ENCODE measurements at regions not wholly inside any gene's neighbourhood (a gene's known extent, or its start where the extent isn't known, plus 50 kb on each side); places are given as distances from the start of the nearest gene placed in this dataset.

DNA sequence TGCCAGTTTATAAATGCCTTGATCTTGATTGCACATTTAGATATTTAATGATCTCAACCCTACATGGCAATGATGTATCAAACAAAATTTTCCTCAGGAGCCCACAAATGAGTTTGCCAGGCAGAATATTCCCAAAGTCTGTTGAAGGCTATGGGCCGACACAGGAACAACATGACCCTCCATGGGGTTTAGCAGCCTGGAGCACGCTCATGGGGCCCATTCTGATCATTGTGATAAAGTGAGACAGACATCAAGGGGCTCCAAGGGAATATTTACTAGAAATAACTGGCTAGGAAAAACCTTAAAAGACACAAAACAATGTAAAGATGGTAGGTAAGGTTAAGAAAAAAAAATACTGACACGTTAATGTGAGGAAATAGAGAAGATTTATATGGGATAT lies 485.4 kb downstream of the PLCL1 start:
- TF ChIP-seq EP300 (IDR thresholded peaks at IDR 0.05) (no peak), POLR2AphosphoS5 (IDR thresholded peaks at IDR 0.05) (no peak), POLR2A (IDR thresholded peaks at IDR 0.05) (no peak)
- TF ChIP-seq, protein P1, sequence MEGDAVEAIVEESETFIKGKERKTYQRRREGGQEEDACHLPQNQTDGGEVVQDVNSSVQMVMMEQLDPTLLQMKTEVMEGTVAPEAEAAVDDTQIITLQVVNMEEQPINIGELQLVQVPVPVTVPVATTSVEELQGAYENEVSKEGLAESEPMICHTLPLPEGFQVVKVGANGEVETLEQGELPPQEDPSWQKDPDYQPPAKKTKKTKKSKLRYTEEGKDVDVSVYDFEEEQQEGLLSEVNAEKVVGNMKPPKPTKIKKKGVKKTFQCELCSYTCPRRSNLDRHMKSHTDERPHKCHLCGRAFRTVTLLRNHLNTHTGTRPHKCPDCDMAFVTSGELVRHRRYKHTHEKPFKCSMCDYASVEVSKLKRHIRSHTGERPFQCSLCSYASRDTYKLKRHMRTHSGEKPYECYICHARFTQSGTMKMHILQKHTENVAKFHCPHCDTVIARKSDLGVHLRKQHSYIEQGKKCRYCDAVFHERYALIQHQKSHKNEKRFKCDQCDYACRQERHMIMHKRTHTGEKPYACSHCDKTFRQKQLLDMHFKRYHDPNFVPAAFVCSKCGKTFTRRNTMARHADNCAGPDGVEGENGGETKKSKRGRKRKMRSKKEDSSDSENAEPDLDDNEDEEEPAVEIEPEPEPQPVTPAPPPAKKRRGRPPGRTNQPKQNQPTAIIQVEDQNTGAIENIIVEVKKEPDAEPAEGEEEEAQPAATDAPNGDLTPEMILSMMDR (IDR thresholded peaks at IDR 0.05), result no peak
- no peaks in the 10 kb centered on the region for H3K27me3 ChIP-seq
- H3K9me3 ChIP-seq, result no peaks in the 10 kb centered on the region
- H3K4me3 ChIP-seq, result no peak overlapping the region
- no peaks in the 10 kb centered on the region for H3K4me1 ChIP-seq
- H3K27ac ChIP-seq, result no peak overlapping the region
- no peaks in the 10 kb centered on the region for H3K36me3 ChIP-seq
- 90 to 91% methylated on average over 3 of the region's 3 CpGs for WGBS, 2 donors
- DNase-seq, result no peak
- intact Hi-C loops (cut with DNase I), result loop anchor here (10.0 kb wide), 1 partner anchor 585 kb away; the partner anchor contains the start of gene MARS2

DNA sequence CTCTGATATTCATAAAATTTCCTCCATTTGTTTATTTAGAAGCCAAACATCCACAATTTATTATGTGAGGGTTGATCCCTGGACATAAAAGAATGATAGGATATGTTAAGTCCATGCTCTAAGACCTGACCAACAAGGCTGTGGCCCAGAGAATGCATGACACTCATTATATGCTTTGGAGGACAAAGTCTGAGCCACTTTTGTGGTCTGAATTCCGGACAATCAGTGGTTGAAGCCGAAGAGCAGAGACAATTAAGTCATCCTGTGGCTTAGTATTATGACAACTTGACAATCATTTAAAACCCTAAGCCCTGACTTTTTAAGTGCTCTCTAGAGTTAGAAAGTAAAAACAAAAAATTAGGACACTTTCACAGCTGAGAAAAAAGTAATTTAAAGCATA lies 483.3 kb downstream of the PLCL1 start:
- WGBS, 2 donors, result 13 to 31% methylated on average over 2 of the region's 2 CpGs
- Histone ChIP-seq H3K27me3 (no peaks in the 10 kb centered on the region), H3K4me1 (no peaks in the 10 kb centered on the region), H3K4me3 (no peak overlapping the region), H3K9me3 (no peaks in the 10 kb centered on the region), H3K36me3 (no peaks in the 10 kb centered on the region), H3K27ac (no peak overlapping the region)
- TF ChIP-seq POLR2A (IDR thresholded peaks at IDR 0.05), result no peak
- intact Hi-C loops (cut with DNase I), result no loop called here
- DNase-seq, result no peak

DNA sequence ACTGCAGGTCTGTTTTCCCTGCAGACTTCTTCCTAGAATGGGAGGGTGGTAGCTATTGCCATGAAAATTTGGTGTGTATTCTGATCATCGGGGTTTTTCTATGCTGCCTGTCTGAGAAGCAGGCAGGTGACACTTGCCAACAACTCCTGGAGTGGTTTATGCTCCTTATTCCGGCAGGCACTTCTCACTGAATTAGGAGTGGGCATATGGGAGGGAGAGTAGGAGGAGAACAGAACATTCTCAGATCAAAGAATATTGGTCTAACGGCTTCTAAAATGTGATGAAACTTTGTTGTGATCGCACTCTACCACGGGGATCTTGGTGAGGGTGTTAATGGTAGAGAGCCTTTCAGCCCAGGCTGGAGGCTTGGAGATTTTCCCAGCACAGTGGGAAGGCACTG lies 480.8 kb downstream of the PLCL1 start:
- DNase-seq, result no peak
- Histone ChIP-seq H3K9me3 (no peaks in the 10 kb centered on the region), H3K36me3 (no peaks in the 10 kb centered on the region), H3K4me3 (no peak overlapping the region), H3K27me3 (no peaks in the 10 kb centered on the region), H3K27ac (no peak overlapping the region), H3K4me1 (peaks cover 0 to 15% (median 7%) of the 10 kb centered on the region in 4 donors)
- intact Hi-C loops (cut with DNase I), result no loop called here
- no peak for TF ChIP-seq EP300 (IDR thresholded peaks at IDR 0.05)
- TF ChIP-seq POLR2AphosphoS5 (IDR thresholded peaks at IDR 0.05), result no peak
- TF ChIP-seq, protein P1 (IDR thresholded peaks at IDR 0.05), result no peak
- TF ChIP-seq POLR2A (IDR thresholded peaks at IDR 0.05), result no peak
- WGBS, 2 donors, result 71 to 78% methylated on average over 5 of the region's 5 CpGs

DNA sequence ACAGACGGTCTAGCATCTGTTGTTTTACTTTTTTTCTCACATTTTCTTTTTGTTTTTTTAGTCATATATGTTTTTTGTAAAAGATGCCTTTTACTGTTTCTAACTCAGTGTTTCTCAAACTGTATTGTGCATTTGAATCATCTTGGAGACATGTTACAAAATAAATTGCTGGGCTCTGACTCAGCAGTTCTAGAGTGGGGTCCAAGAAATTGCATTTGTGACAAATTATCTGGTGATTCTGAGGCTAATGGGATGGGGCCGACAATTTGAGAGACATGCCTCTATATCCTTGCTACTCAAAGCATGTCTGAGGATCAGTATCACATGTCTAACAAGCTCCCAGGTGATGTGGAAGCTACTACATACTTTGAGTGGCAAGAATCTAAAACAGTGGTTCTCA lies 478.8 kb downstream of the PLCL1 start:
- TF ChIP-seq POLR2AphosphoS5 (IDR thresholded peaks at IDR 0.05), result no peak
- no peak for TF ChIP-seq EP300 (IDR thresholded peaks at IDR 0.05)
- TF ChIP-seq, protein P1 (IDR thresholded peaks at IDR 0.05), result no peak
- TF ChIP-seq POLR2A (IDR thresholded peaks at IDR 0.05), result no peak
- Histone ChIP-seq H3K9me3 (no peaks in the 10 kb centered on the region), H3K4me3 (no peak overlapping the region), H3K27ac (no peak overlapping the region), H3K4me1 (peaks cover 0 to 32% (median 11%) of the 10 kb centered on the region in 4 donors), H3K27me3 (no peaks in the 10 kb centered on the region), H3K36me3 (no peaks in the 10 kb centered on the region)
- intact Hi-C loops (cut with DNase I), result no loop called here
- 76 to 88% methylated on average over 2 of the region's 2 CpGs for whole genome bisulfite sequencing, 2 donors
- no peak for DNase-seq

DNA sequence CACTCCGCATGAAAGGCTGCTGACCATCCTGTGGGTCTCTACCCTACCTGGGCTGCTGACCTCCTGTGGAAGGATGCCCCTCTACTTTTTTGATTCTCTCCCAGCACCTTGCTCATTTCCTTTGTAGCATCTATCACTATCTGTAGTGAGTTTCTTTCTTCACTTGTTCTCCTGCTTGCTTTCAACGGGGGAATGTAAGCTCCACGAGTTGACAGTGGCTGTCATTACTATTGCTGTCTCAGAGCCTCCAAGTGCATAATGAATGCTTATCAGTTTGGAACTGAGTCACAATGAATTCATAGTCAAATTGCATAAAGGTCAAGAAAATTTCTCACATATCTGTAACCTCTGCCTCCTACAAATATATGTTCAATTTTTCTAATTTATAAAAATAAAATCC lies 477.7 kb downstream of the PLCL1 start:
- no peak overlapping the region for H3K4me3 ChIP-seq
- no peaks in the 10 kb centered on the region for H3K27me3 ChIP-seq
- no peaks in the 10 kb centered on the region for H3K9me3 ChIP-seq
- 82 to 84% methylated on average over 3 of the region's 3 CpGs for WGBS, 2 donors
- TF ChIP-seq POLR2A (IDR thresholded peaks at IDR 0.05), result no peak
- TF ChIP-seq EP300 (IDR thresholded peaks at IDR 0.05), result no peak
- TF ChIP-seq POLR2AphosphoS5 (IDR thresholded peaks at IDR 0.05), result no peak
- TF ChIP-seq, protein P1 (IDR thresholded peaks at IDR 0.05), result no peak
- peaks cover 0 to 42% (median 11%) of the 10 kb centered on the region in 4 donors for H3K4me1 ChIP-seq
- no peak overlapping the region for H3K27ac ChIP-seq
- DNase-seq, result no peak
- H3K36me3 ChIP-seq, result no peaks in the 10 kb centered on the region
- intact Hi-C loops (cut with DNase I), result no loop called here

Data from sigmoid colon (tissue), 6 donors.